Endothelial cell of umbilical vein (primary cell): ENCODE measurements at regions not wholly inside any gene's neighbourhood (a gene's known extent, or its start where the extent isn't known, plus 50 kb on each side); places are given as distances from the start of the nearest gene placed in this dataset.

Experiments used
- BruUV-seq: library from RNA; stranded (reverse); fragments of 400-500 nt; replicated peaks from 2 replicates; lab custom pipeline; 2021; lab: Mats Ljungman, UMichigan
- CTCF ChIA-PET: fragments of 300-600, 350-600 bp; sonication (Branson Sonifier 250); formaldehyde crosslinking; loops from one replicate; lab custom pipeline; 2021; ENCODE audit warnings: antibody characterized with exemption, inconsistent platforms; lab: Charles Lee
- POLR2A ChIA-PET: fragments of 300-600, 350-600 bp; sonication (Branson Sonifier 250); formaldehyde crosslinking; loops from one replicate; lab custom pipeline; 2021; ENCODE audit warnings: antibody characterized with exemption, inconsistent platforms; lab: Charles Lee
- DNase-seq: peaks from one replicate; pipeline ENCODE4 v3.0.0-alpha.2; 2011; ENCODE audit warnings: low read depth, low spot score
- FAIRE-seq: peaks from 2 replicates; lab custom pipeline; 2011; peaks lifted over from hg19 to GRCh38; lab: Jason Lieb, UNC
- H2AFZ ChIP-seq: 2 replicates; pipeline ENCODE4 v1.6.0; 2012; ENCODE audit warnings: low read depth, low read length, control low read depth, inconsistent platforms
- H3K27ac ChIP-seq: 2 replicates; pipeline ENCODE4 v1.5.1; 2011; ENCODE audit warnings: low read depth, mild to moderate bottlenecking, control low read depth, low read length, moderate library complexity; ENCODE audit not compliant: insufficient read depth
- H3K27me3 ChIP-seq, 2 experiments: 2 replicates each; pipeline versions ENCODE4 v1.6.0 to v1.6.1; 2011; ENCODE audit warnings: low read length in 2 of 2, mixed read lengths in 1 of 2; ENCODE audit not compliant: control insufficient read depth in 2 of 2, insufficient read depth in 2 of 2
- H3K36me3 ChIP-seq, 2 experiments: 2 replicates in 1 of 2; 3 replicates in 1 of 2; pipeline ENCODE4 v1.5.1; 2011; ENCODE audit warnings: low read length in 2 of 2, mild to moderate bottlenecking in 1 of 2, moderate library complexity in 1 of 2; ENCODE audit not compliant: control insufficient read depth in 2 of 2, insufficient read depth in 2 of 2; ENCODE audit errors: extremely low read depth in 1 of 2
- H3K4me1 ChIP-seq: 3 replicates; pipeline ENCODE4 v1.5.1; 2011; ENCODE audit warnings: mild to moderate bottlenecking, low read length; ENCODE audit not compliant: control insufficient read depth, insufficient read depth; ENCODE audit errors: extremely low read depth
- H3K4me2 ChIP-seq: 2 replicates; pipeline ENCODE4 v1.6.1; 2011; ENCODE audit warnings: low read length, control low read depth, mixed read lengths; ENCODE audit not compliant: insufficient read depth
- H3K4me3 ChIP-seq, 3 experiments: fragments of 200-600 bp in 1 of 3; sonication (generic), shearing (Covaris generic) in 1 of 3; replicated peaks in 1 of 3; 2 replicates each; pipeline ENCODE4 v1.5.1; 2011 to 2016; ENCODE audit warnings: control low read depth in 3 of 3, low read length in 3 of 3, mild to moderate bottlenecking in 2 of 3, inconsistent platforms in 1 of 3, low read depth in 1 of 3, moderate library complexity in 1 of 3; ENCODE audit not compliant: insufficient read depth in 1 of 3
- H3K79me2 ChIP-seq: 2 replicates; pipeline ENCODE4 v1.6.0; 2012; ENCODE audit warnings: low read length, inconsistent platforms; ENCODE audit not compliant: control insufficient read depth, insufficient read depth
- H3K9ac ChIP-seq: replicated peaks from 2 replicates; pipeline ENCODE3; 2011; ENCODE audit warnings: low read length, control low read depth; ENCODE audit not compliant: insufficient read depth; ENCODE audit errors: extremely low read depth
- H3K9me1 ChIP-seq: replicated peaks from 3 replicates; pipeline ENCODE4 v1.6.0; 2011; ENCODE audit warnings: mild to moderate bottlenecking, low read length; ENCODE audit not compliant: control insufficient read depth, insufficient read depth; ENCODE audit errors: extremely low read depth
- H3K9me3 ChIP-seq: replicated peaks from 2 replicates; pipeline ENCODE4 v1.5.1; 2012; ENCODE audit warnings: low read length, inconsistent platforms; ENCODE audit not compliant: control insufficient read depth, insufficient read depth
- H4K20me1 ChIP-seq: replicated peaks from 2 replicates; pipeline ENCODE3; 2011; ENCODE audit warnings: mild to moderate bottlenecking, low read length; ENCODE audit not compliant: control insufficient read depth, insufficient read depth; ENCODE audit errors: extremely low read depth
- CTCF ChIP-seq, 2 donors: IDR thresholded peaks; 1 replicate in 1 of 2; 2 replicates in 1 of 2; pipeline ENCODE4 v1.5.1; 2011; ENCODE audit warnings: low read length in 2 of 2, mild to moderate bottlenecking in 2 of 2, moderate library complexity in 2 of 2, control low read depth in 1 of 2, inconsistent platforms in 1 of 2, low read depth in 1 of 2; ENCODE audit not compliant: insufficient read depth in 1 of 2; ENCODE audit errors: extremely low read depth in 1 of 2
- EZH2 ChIP-seq: IDR thresholded peaks from 2 replicates; pipeline ENCODE4 v1.6.1; 2012; ENCODE audit warnings: borderline replicate concordance, low read depth, mild to moderate bottlenecking, moderate library complexity, low read length, inconsistent platforms; ENCODE audit not compliant: severe bottlenecking
- FOS ChIP-seq: IDR thresholded peaks from 2 replicates; pipeline ENCODE4 v1.6.1; 2011; ENCODE audit warnings: mild to moderate bottlenecking, low read length, moderate library complexity, borderline replicate concordance; ENCODE audit not compliant: insufficient read depth
- GATA2 ChIP-seq: IDR thresholded peaks from 2 replicates; pipeline ENCODE4 v1.7.0; 2011; ENCODE audit warnings: low read depth, mild to moderate bottlenecking, moderate library complexity, mixed read lengths, low read length; ENCODE audit not compliant: insufficient read length, insufficient read depth
- JUN ChIP-seq: IDR thresholded peaks from 2 replicates; pipeline ENCODE4 v1.6.1; 2011; ENCODE audit warnings: borderline replicate concordance, low read depth; ENCODE audit not compliant: insufficient read length, insufficient read depth
- MAX ChIP-seq: IDR thresholded peaks from 2 replicates; pipeline ENCODE4 v1.6.1; 2011; ENCODE audit not compliant: insufficient read depth, insufficient read length
- MYC ChIP-seq: IDR thresholded peaks from one replicate; pipeline ENCODE4 v1.6.1; 2011; ENCODE audit warnings: mild to moderate bottlenecking, low read depth, low read length
- POLR2A ChIP-seq: IDR thresholded peaks from 2 replicates; pipeline ENCODE4 v1.6.1; 2012; ENCODE audit warnings: low read depth, mild to moderate bottlenecking, control low read depth, low read length
- POLR2AphosphoS5 ChIP-seq: IDR thresholded peaks from 2 replicates; pipeline ENCODE4 v1.6.1; 2012; ENCODE audit warnings: low read depth, mild to moderate bottlenecking, control low read depth, low read length, moderate library complexity; ENCODE audit not compliant: insufficient read depth
- dilution Hi-C: fragments of 300-500 bp; cut with MboI; formaldehyde crosslinking; loops from one replicate; pipeline ENCODE4 v1.15.0; 2019; ENCODE audit warnings: low sequenced_read_pairs; ENCODE audit not compliant: extremely low pct_ligation_motif_present
- intact Hi-C: fragments of 100-400 bp; cut with micrococcal nuclease; formaldehyde crosslinking; loops from one replicate; pipeline ENCODE4 v1.10.0; 2022

GRCh38 chr18:75757951-75758350, 330.4 kb upstream of the SMIM21 start:
- Histone ChIP-seq H3K9me1 (no peaks in the 10 kb centered on the region), H3K9ac (no peak overlapping the region), H3K4me3 (no peak overlapping the region), H2AFZ (no peak overlapping the region), H3K79me2 (no peaks in the 10 kb centered on the region), H4K20me1 (no peaks in the 10 kb centered on the region), H3K4me1 (no peaks in the 10 kb centered on the region), H3K9me3 (peaks cover 4% of the 10 kb centered on the region), H3K4me2 (no peak overlapping the region), H3K27ac (no peak overlapping the region), H3K36me3 (no peaks in the 10 kb centered on the region), H3K27me3 (no peaks in the 10 kb centered on the region)
- TF ChIP-seq CTCF (IDR thresholded peaks at IDR 0.05; ENCODE audit: extremely low read depth in 1 of 2, insufficient read depth in 1 of 2, low read depth in 1 of 2, low read length in 2 of 2) (no peak), POLR2A (no peak), EZH2 (no peak), JUN (no peak), FOS (no peak), MYC (no peak), GATA2 (no peak), MAX (no peak), POLR2AphosphoS5 (no peak)
- intact Hi-C loops: no loop called here
- no peak for FAIRE-seq
- no TSS peak for BruUV-seq
- ChIA-PET CTCF (no interaction called here), POLR2A (no interaction called here)
- dilution Hi-C loops: no loop called here
- no peak for DNase-seq
